Activated CD4-positive, alpha-beta T cell treated with anti-CD3 and anti-CD28 coated beads, Interleukin-2, amount 50 U/mL, for 4 hours (primary cell): ENCODE measurements at regions not wholly inside any gene's neighbourhood (a gene's known extent, or its start where the extent isn't known, plus 50 kb on each side); places are given as distances from the start of the nearest gene placed in this dataset.
"Not testable (repeated sequence)": the region's sequence is repeated elsewhere in the genome, so short reads cannot be mapped to it uniquely, and the experiment has no call there.

Experiments
- DNase-seq, 2 experiments: peaks; one replicate each; pipeline ENCODE4 v3.0.0-alpha.2; 2020

GRCh38 chr5:10921160-10921559 is 160.1 kb upstream of the DAP start:
- no peak for DNase-seq

GRCh38 chr5:10920400-10920799 is 159.4 kb upstream of the DAP start:
- DNase-seq: no peak

- no peak for DNase-seq
Measured at GRCh38 chr5:10914741-10915480, 153.9 kb upstream of the DAP start.

- no peak for DNase-seq
Measured at GRCh38 chr5:10913841-10914240, 152.8 kb upstream of the DAP start.

GRCh38 chr5:10913181-10913810 is 152.3 kb upstream of the DAP start:
- DNase-seq: no peak

GRCh38 chr5:10912435-10912834 is 151.4 kb upstream of the DAP start:
- DNase-seq: no peak

- no peak for DNase-seq
Measured at GRCh38 chr5:10910261-10910660, 149.2 kb upstream of the DAP start.

GRCh38 chr5:10904862-10905432 is 143.9 kb upstream of the DAP start:
- DNase-seq: no peak

GRCh38 chr5:10903786-10904560 is 142.9 kb upstream of the DAP start:
- DNase-seq: no peak

- DNase-seq: no peak
Measured at GRCh38 chr5:10902145-10902544, 141.1 kb upstream of the DAP start.

- DNase-seq: no peak
Measured at GRCh38 chr5:10898514-10898913, 137.5 kb upstream of the DAP start.

GRCh38 chr5:10896016-10896415 is 135.0 kb upstream of the DAP start:
- DNase-seq: no peak

GRCh38 chr5:10894445-10895054 is 133.5 kb upstream of the DAP start:
- no peak for DNase-seq

- no peak for DNase-seq
Measured at GRCh38 chr5:10892911-10893215, 131.8 kb upstream of the DAP start.

- DNase-seq: no peak
Measured at GRCh38 chr5:10892147-10892910, 131.3 kb upstream of the DAP start.

- no peak for DNase-seq
Measured at GRCh38 chr5:10891193-10891592, 130.2 kb upstream of the DAP start.

GRCh38 chr5:10886497-10886896 is 125.5 kb upstream of the DAP start:
- DNase-seq: no peak

GRCh38 chr5:10885026-10885425 is 124.0 kb upstream of the DAP start:
- DNase-seq: no peak

- not testable (repeated sequence) for DNase-seq
Measured at GRCh38 chr5:10883945-10884344, 122.9 kb upstream of the DAP start.

- no peak for DNase-seq
Measured at GRCh38 chr5:10880934-10881333, 119.9 kb upstream of the DAP start.

GRCh38 chr5:10876996-10877395 is 116.0 kb upstream of the DAP start:
- not testable (repeated sequence) for DNase-seq

GRCh38 chr5:10876006-10876744 is 115.1 kb upstream of the DAP start:
- no peak for DNase-seq
